ENCODE measurements at regions not wholly inside any gene's neighbourhood (a gene's known extent, or its start where the extent isn't known, plus 50 kb on each side); places are given as distances from the start of the nearest gene placed in this dataset.

GRCh38 chr2:3107567-3107966, 270.1 kb downstream of the EIPR1 start:
- TF ChIP-seq CTCF (IDR thresholded peaks at IDR 0.05) (no peak), POLR2A (IDR thresholded peaks at IDR 0.05) (no peak), POLR2AphosphoS5 (IDR thresholded peaks at IDR 0.05) (no peak)

Data from suprapubic skin (tissue), 4 donors.